ENCODE measurements at regions not wholly inside any gene's neighbourhood (a gene's known extent, or its start where the extent isn't known, plus 50 kb on each side); places are given as distances from the start of the nearest gene placed in this dataset.

GRCh38 chr4:131526686-131527085 lies 1622.4 kb upstream of the PCDH10 start:
- TF ChIP-seq CTCF (conservative IDR thresholded peaks at IDR 0.05; ENCODE audit: low read depth, low read length) (no peak), RFX5 (IDR thresholded peaks at IDR 0.05; ENCODE audit: low read depth, low read length) (no peak), SMC3 (IDR thresholded peaks at IDR 0.05; ENCODE audit: low read depth, low read length) (no peak), MAZ (IDR thresholded peaks at IDR 0.05; ENCODE audit: borderline replicate concordance, low read depth, low read length) (no peak), POLR2A (IDR thresholded peaks at IDR 0.05; ENCODE audit: low read depth, low read length) (no peak), CEBPB (IDR thresholded peaks at IDR 0.05; ENCODE audit: low read depth, low read length) (no peak), ELK1 (IDR thresholded peaks at IDR 0.05; ENCODE audit: borderline replicate concordance, low read depth, low read length) (no peak), MAFK (IDR thresholded peaks at IDR 0.05; ENCODE audit: low read depth, low read length) (no peak), RAD21 (IDR thresholded peaks at IDR 0.05; ENCODE audit: low read length) (no peak), NFE2L2 (IDR thresholded peaks at IDR 0.05; ENCODE audit: low read depth, low read length) (no peak), MXI1 (IDR thresholded peaks at IDR 0.05; ENCODE audit: borderline replicate concordance, low read depth, low read length) (no peak), USF2 (IDR thresholded peaks at IDR 0.05; ENCODE audit: low read depth, low read length) (no peak)

All from IMR-90 (cell line).